COLO829 (cell line): ENCODE measurements at regions not wholly inside any gene's neighbourhood (a gene's known extent, or its start where the extent isn't known, plus 50 kb on each side); places are given as distances from the start of the nearest gene placed in this dataset.

Experiments
- DNase-seq: peaks from one replicate; pipeline ENCODE4 v3.0.0; 2012; ENCODE audit warnings: low spot score

- DNase-seq: no peak
Observed at GRCh38 chr1:170219163-170219562, 73.4 kb downstream of the NTMT2 start.

GRCh38 chr1:170221031-170221430 lies 75.3 kb downstream of the NTMT2 start:
- no peak for DNase-seq

GRCh38 chr1:170221495-170221894 lies 75.7 kb downstream of the NTMT2 start:
- DNase-seq: no peak

- DNase-seq: no peak
Observed at GRCh38 chr1:170224469-170224868, 78.7 kb downstream of the NTMT2 start.

GRCh38 chr1:170225781-170226530 lies 80.2 kb downstream of the NTMT2 start:
- no peak for DNase-seq

GRCh38 chr1:170226767-170227166 lies 81.0 kb downstream of the NTMT2 start:
- DNase-seq: no peak

- no peak for DNase-seq
Observed at GRCh38 chr1:170230323-170230722, 84.6 kb downstream of the NTMT2 start.

- no peak for DNase-seq
Observed at GRCh38 chr1:170231662-170232061, 85.9 kb downstream of the NTMT2 start.

GRCh38 chr1:170238704-170239391 lies 93.1 kb downstream of the NTMT2 start:
- no peak for DNase-seq

GRCh38 chr1:170239445-170239844 lies 93.7 kb downstream of the NTMT2 start:
- no peak for DNase-seq

- DNase-seq: no peak
Observed at GRCh38 chr1:170240409-170240808, 94.7 kb downstream of the NTMT2 start.

GRCh38 chr1:170241266-170241851 lies 95.6 kb downstream of the NTMT2 start:
- no peak for DNase-seq

GRCh38 chr1:170247751-170248521 lies 102.2 kb downstream of the NTMT2 start:
- DNase-seq: no peak

- DNase-seq: no peak
Observed at GRCh38 chr1:170250531-170251276, 104.9 kb downstream of the NTMT2 start.

- DNase-seq: no peak
Observed at GRCh38 chr1:170252851-170253579, 107.3 kb downstream of the NTMT2 start.

GRCh38 chr1:170254371-170254770 lies 108.6 kb downstream of the NTMT2 start:
- DNase-seq: no peak

- no peak for DNase-seq
Observed at GRCh38 chr1:170261669-170262068, 115.9 kb downstream of the NTMT2 start.

- no peak for DNase-seq
Observed at GRCh38 chr1:170262276-170262939, 116.6 kb downstream of the NTMT2 start.

- DNase-seq: no peak
Observed at GRCh38 chr1:170265234-170265633, 119.5 kb downstream of the NTMT2 start.

- no peak for DNase-seq
Observed at GRCh38 chr1:170267317-170267716, 121.6 kb downstream of the NTMT2 start.
